HepG2 (cell line): ENCODE measurements at regions not wholly inside any gene's neighbourhood (a gene's known extent, or its start where the extent isn't known, plus 50 kb on each side); places are given as distances from the start of the nearest gene placed in this dataset.

ENCODE experiments used
- ATAC-seq: fragments of 200-7000 bp; cut with Tn5 transposase; 3 replicates; pipeline ENCODE4 v1.9.1; 2020; ENCODE audit warnings: mild to moderate bottlenecking, moderate library complexity
- BruUV-seq: library from RNA; stranded (reverse); fragments of 400-500 nt; replicated peaks from 2 replicates; lab custom pipeline; 2021; lab: Mats Ljungman, UMichigan
- CTCF ChIA-PET: fragments of 300-600 bp; formaldehyde crosslinking; extraction: SDS; loops from one replicate; lab custom pipeline; 2021; ENCODE audit warnings: low total read pairs, inconsistent platforms, low intra/inter-chr PET ratio; lab: Yijun Ruan, JAX
- POLR2A ChIA-PET: fragments of 350-600 bp; sonication (Branson Sonifier 250); formaldehyde crosslinking; loops from one replicate; lab custom pipeline; 2020; ENCODE audit warnings: antibody characterized with exemption, inconsistent platforms; lab: Yijun Ruan, JAX
- DNase-seq: peaks from one replicate; pipeline ENCODE4 v3.0.0-alpha.2; 2015; ENCODE audit warnings: low spot score
- FAIRE-seq: peaks from 3 replicates; lab custom pipeline; 2011; peaks lifted over from hg19 to GRCh38; lab: Jason Lieb, UNC
- H2AFZ ChIP-seq: one replicate; pipeline ENCODE4 v1.6.1; 2011; ENCODE audit warnings: low read length, inconsistent platforms
- H3K27ac ChIP-seq: fragments of 300-600 bp; 3 replicates; pipeline ENCODE4 v1.8.0; 2011; ENCODE audit warnings: mixed run types, mild to moderate bottlenecking, mixed read lengths, low read length, inconsistent platforms; ENCODE audit not compliant: insufficient read depth; ENCODE audit errors: extremely low read length
- H3K27me3 ChIP-seq, 2 experiments: fragments of 200-600 bp in 1 of 2; 2 replicates in 1 of 2; 3 replicates in 1 of 2; pipeline versions ENCODE4 v1.6.0 to v1.8.0; 2011; ENCODE audit warnings: low read length in 2 of 2, mild to moderate bottlenecking in 2 of 2, moderate library complexity in 2 of 2, inconsistent platforms in 1 of 2; ENCODE audit not compliant: insufficient read depth in 2 of 2, control insufficient read depth in 1 of 2
- H3K36me3 ChIP-seq, 2 experiments: fragments of 200-600 bp in 1 of 2; replicated peaks in 1 of 2; 2 replicates in 1 of 2; 3 replicates in 1 of 2; pipeline versions ENCODE4 v1.5.1 to v1.8.0; 2011; ENCODE audit warnings: low read length in 2 of 2, inconsistent platforms in 1 of 2; ENCODE audit not compliant: insufficient read depth in 2 of 2, control insufficient read depth in 1 of 2
- H3K4me1 ChIP-seq: 2 replicates; pipeline ENCODE4 v1.5.1; 2012; ENCODE audit warnings: low read length, inconsistent platforms; ENCODE audit not compliant: insufficient read depth
- H3K4me2 ChIP-seq: 2 replicates; pipeline ENCODE4 v1.6.0; 2011; ENCODE audit warnings: low read depth, low read length, inconsistent platforms
- H3K4me3 ChIP-seq, 3 experiments: fragments of 200-600 bp in 1 of 3; sonication (generic), shearing (Covaris generic) in 1 of 3; replicated peaks in 1 of 3; 2 replicates each; pipeline ENCODE4 v1.5.1; 2011 to 2016; ENCODE audit warnings: low read length in 3 of 3, inconsistent platforms in 2 of 3, low read depth in 2 of 3, mild to moderate bottlenecking in 2 of 3, control low read depth in 1 of 3, mixed read lengths in 1 of 3; ENCODE audit not compliant: insufficient read depth in 1 of 3
- H3K79me2 ChIP-seq: one replicate; pipeline ENCODE4 v1.6.1; 2011; ENCODE audit warnings: low read length, inconsistent platforms; ENCODE audit not compliant: insufficient read depth
- H3K9ac ChIP-seq: 2 replicates; pipeline ENCODE4 v1.6.0; 2011; ENCODE audit warnings: mild to moderate bottlenecking, low read depth, low read length, inconsistent platforms; ENCODE audit not compliant: insufficient read depth
- H3K9me3 ChIP-seq: 2 replicates; pipeline ENCODE4 v1.5.1; 2012; ENCODE audit warnings: mild to moderate bottlenecking, low read length
- H4K20me1 ChIP-seq: 2 replicates; pipeline ENCODE4 v1.6.0; 2011; ENCODE audit warnings: inconsistent platforms, mild to moderate bottlenecking, low read length, moderate library complexity; ENCODE audit not compliant: insufficient read depth
- DR1 ChIP-seq: sonication (generic); formaldehyde crosslinking; IDR thresholded peaks from 2 replicates; pipeline ENCODE4 v1.8.0; 2021; ENCODE audit warnings: mild to moderate bottlenecking, missing genetic modification reagents, inconsistent platforms
- HDAC2 ChIP-seq: sonication (generic); formaldehyde crosslinking; IDR thresholded peaks from 2 replicates; pipeline ENCODE4 v1.4.0; 2020; ENCODE audit warnings: missing genetic modification reagents
- PITX1 ChIP-seq: sonication (generic); formaldehyde crosslinking; IDR thresholded peaks from 2 replicates; pipeline ENCODE4 v1.5.1; 2020; ENCODE audit warnings: mild to moderate bottlenecking, missing genetic modification reagents
- THAP7 ChIP-seq: sonication (generic); formaldehyde crosslinking; IDR thresholded peaks from 2 replicates; pipeline ENCODE4 v1.8.1; 2023; ENCODE audit warnings: mild to moderate bottlenecking, missing genetic modification reagents
- ZBTB33 ChIP-seq: sonication (generic); formaldehyde crosslinking; IDR thresholded peaks from 2 replicates; pipeline ENCODE4 v1.4.0; 2020; ENCODE audit warnings: missing genetic modification reagents
- ZSCAN5A ChIP-seq: sonication (generic); formaldehyde crosslinking; IDR thresholded peaks from 2 replicates; pipeline ENCODE4 v1.8.0; 2022; ENCODE audit warnings: mild to moderate bottlenecking, missing genetic modification reagents, borderline replicate concordance
- WGBS: methylation state at CpG from one replicate; pipeline ENCODE4 v1.1.6; 2017; ENCODE audit warnings: low lambda C conversion rate; 5-methylcytosine and 5-hydroxymethylcytosine counted together
- in situ Hi-C: cut with HindIII; loops from 2 replicates; pipeline ENCODE4 v1.10.0; 2017; ENCODE audit warnings: low pct_unique_long_range_greater_than_20kb; ENCODE audit not compliant: extremely low pct_ligation_motif_present
- intact Hi-C: fragments of 100-400 bp; cut with micrococcal nuclease; formaldehyde crosslinking; loops from one replicate; pipeline ENCODE4 v1.10.0; 2022; ENCODE audit not compliant: unreplicated experiment

GRCh38 chr4:123749383-123749782, 352.8 kb downstream of the SPRY1 start:
- H3K79me2 ChIP-seq = no peaks in the 10 kb centered on the region
- H3K4me2 ChIP-seq = peak overlapping the region; percentile 43; the same call in 1 of the 2 replicates
- no peaks in the 10 kb centered on the region for H3K9me3 ChIP-seq
- FAIRE-seq = no peak
- H3K27ac ChIP-seq = no peak overlapping the region
- H3K4me3 ChIP-seq = no peak overlapping the region
- ATAC-seq = no peak
- ChIA-PET POLR2A (no interaction called here), CTCF (no interaction called here)
- H3K27me3 ChIP-seq = no peaks in the 10 kb centered on the region
- H3K4me1 ChIP-seq = peaks cover 23% of the 10 kb centered on the region
- TF ChIP-seq ZSCAN5A (CRISPR knock-in tag) (no peak), ZBTB33 (0 out of 2 replicates have a peak, but pooled peaks have one; percentile 37), THAP7 (no peak), DR1 (CRISPR knock-in tag) (no peak), PITX1 (CRISPR knock-in tag) (no peak), HDAC2 (CRISPR knock-in tag) (no peak)
- in situ Hi-C loops (no loop called here), intact Hi-C loops (no loop called here)
- no peaks in the 10 kb centered on the region for H3K36me3 ChIP-seq
- no peak for DNase-seq
- no peak overlapping the region for H3K9ac ChIP-seq
- no TSS peak for BruUV-seq
- WGBS = 88% methylated on average over 7 of the region's 7 CpGs
- no peaks in the 10 kb centered on the region for H4K20me1 ChIP-seq
- H2AFZ ChIP-seq = no peak overlapping the region
